GM12873 (cell line): ENCODE measurements at regions not wholly inside any gene's neighbourhood (a gene's known extent, or its start where the extent isn't known, plus 50 kb on each side); places are given as distances from the start of the nearest gene placed in this dataset.

Experiments used
- CTCF ChIP-seq: IDR thresholded peaks from 2 replicates; pipeline ENCODE4 v1.5.1; 2012; ENCODE audit warnings: low read depth, mild to moderate bottlenecking, moderate library complexity, low read length, control low read depth; ENCODE audit not compliant: insufficient read depth; ENCODE audit errors: missing control alignments

- no peak for TF ChIP-seq CTCF
These were observed 171.5 kb downstream of the PCDH18 start for GRCh38 chr4:137360761-137361160.

- TF ChIP-seq CTCF, result no peak
These were observed 172.5 kb downstream of the PCDH18 start for GRCh38 chr4:137359691-137360315.

- no peak for TF ChIP-seq CTCF
These were observed 184.9 kb downstream of the PCDH18 start for GRCh38 chr4:137347371-137347770.

- TF ChIP-seq CTCF, result no peak
These were observed 186.7 kb downstream of the PCDH18 start for GRCh38 chr4:137345597-137345996.

- TF ChIP-seq CTCF, result no peak
These were observed 189.1 kb downstream of the PCDH18 start for GRCh38 chr4:137343221-137343620.

- TF ChIP-seq CTCF, result no peak
These were observed 199.3 kb downstream of the PCDH18 start for GRCh38 chr4:137333031-137333430.

GRCh38 chr4:137312257-137312656 is 220.0 kb downstream of the PCDH18 start:
- no peak for TF ChIP-seq CTCF
